Parathyroid adenoma (tissue), 2 donors: ENCODE measurements at regions not wholly inside any gene's neighbourhood (a gene's known extent, or its start where the extent isn't known, plus 50 kb on each side); places are given as distances from the start of the nearest gene placed in this dataset.

ENCODE experiments used
- H2AFZ ChIP-seq: fragments of 300-600 bp; sonication (generic); one replicate; pipeline ENCODE4 v1.7.0; 2017; ENCODE audit warnings: antibody characterized with exemption, mild to moderate bottlenecking
- H3K27ac ChIP-seq: fragments of 300-600 bp; sonication (generic); one replicate; pipeline ENCODE4 v1.7.0; 2017
- H3K27me3 ChIP-seq: fragments of 300-600 bp; sonication (generic); one replicate; pipeline ENCODE4 v1.7.0; 2017; ENCODE audit warnings: low read length; ENCODE audit not compliant: control insufficient read depth, insufficient read depth
- H3K36me3 ChIP-seq: fragments of 300-600 bp; sonication (generic); one replicate; pipeline ENCODE4 v1.7.0; 2017; ENCODE audit warnings: low read length; ENCODE audit not compliant: control insufficient read depth, insufficient read depth
- H3K4me1 ChIP-seq: fragments of 300-600 bp; sonication (generic); one replicate; pipeline ENCODE4 v1.7.0; 2017; ENCODE audit warnings: control low read depth
- H3K4me2 ChIP-seq: fragments of 300-600 bp; sonication (generic); one replicate; pipeline ENCODE4 v1.7.0; 2017; ENCODE audit warnings: low read length
- H3K4me3 ChIP-seq: fragments of 300-600 bp; sonication (generic); one replicate; pipeline ENCODE4 v1.7.0; 2017; ENCODE audit warnings: low read depth, low read length
- H3K79me2 ChIP-seq: fragments of 300-600 bp; sonication (generic); one replicate; pipeline ENCODE4 v1.7.0; 2017; ENCODE audit warnings: control low read depth
- H3K9ac ChIP-seq: fragments of 300-600 bp; sonication (generic); one replicate; pipeline ENCODE4 v1.7.0; 2017; ENCODE audit warnings: mild to moderate bottlenecking
- H3K9me3 ChIP-seq: fragments of 300-600 bp; sonication (generic); one replicate; pipeline ENCODE4 v1.7.0; 2017; ENCODE audit warnings: low read length; ENCODE audit not compliant: control insufficient read depth
- TF ChIP-seq, protein P1 (sequence below): fragments of 300-600 bp; sonication (generic); IDR thresholded peaks from one replicate; pipeline ENCODE4 v1.7.0; 2017; ENCODE audit warnings: antibody characterized with exemption, mild to moderate bottlenecking
- donor health status: primary hyperparathyroidism.

DNA sequence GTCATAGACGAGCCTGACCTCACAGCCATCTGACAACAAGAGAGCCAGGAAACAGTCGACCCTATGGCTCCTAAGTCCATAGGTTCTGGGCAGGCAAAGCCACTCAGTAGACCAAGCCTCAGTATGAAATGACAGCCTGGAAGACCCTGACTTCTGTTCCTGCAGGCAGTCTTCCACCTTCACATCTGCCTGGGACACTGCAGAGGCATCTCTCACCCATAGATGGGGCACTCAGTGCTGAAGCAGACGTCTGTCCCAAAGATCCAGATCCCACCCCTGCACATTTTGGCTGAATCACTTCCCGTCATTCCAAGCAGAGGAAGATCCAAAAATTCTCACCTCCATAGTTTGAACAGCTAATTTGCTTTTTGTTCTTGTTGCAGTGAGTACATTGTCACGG is 139.3 kb upstream of the ZNF507 start:
- Histone ChIP-seq H3K27ac (no peak overlapping the region), H3K9ac (no peak overlapping the region), H3K27me3 (no peaks in the 10 kb centered on the region), H2AFZ (no peak overlapping the region), H3K79me2 (no peaks in the 10 kb centered on the region), H3K4me2 (no peak overlapping the region), H3K4me3 (no peak overlapping the region), H3K36me3 (no peaks in the 10 kb centered on the region), H3K9me3 (no peaks in the 10 kb centered on the region), H3K4me1 (no peaks in the 10 kb centered on the region)
- TF ChIP-seq, protein P1, sequence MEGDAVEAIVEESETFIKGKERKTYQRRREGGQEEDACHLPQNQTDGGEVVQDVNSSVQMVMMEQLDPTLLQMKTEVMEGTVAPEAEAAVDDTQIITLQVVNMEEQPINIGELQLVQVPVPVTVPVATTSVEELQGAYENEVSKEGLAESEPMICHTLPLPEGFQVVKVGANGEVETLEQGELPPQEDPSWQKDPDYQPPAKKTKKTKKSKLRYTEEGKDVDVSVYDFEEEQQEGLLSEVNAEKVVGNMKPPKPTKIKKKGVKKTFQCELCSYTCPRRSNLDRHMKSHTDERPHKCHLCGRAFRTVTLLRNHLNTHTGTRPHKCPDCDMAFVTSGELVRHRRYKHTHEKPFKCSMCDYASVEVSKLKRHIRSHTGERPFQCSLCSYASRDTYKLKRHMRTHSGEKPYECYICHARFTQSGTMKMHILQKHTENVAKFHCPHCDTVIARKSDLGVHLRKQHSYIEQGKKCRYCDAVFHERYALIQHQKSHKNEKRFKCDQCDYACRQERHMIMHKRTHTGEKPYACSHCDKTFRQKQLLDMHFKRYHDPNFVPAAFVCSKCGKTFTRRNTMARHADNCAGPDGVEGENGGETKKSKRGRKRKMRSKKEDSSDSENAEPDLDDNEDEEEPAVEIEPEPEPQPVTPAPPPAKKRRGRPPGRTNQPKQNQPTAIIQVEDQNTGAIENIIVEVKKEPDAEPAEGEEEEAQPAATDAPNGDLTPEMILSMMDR, result no peak

DNA sequence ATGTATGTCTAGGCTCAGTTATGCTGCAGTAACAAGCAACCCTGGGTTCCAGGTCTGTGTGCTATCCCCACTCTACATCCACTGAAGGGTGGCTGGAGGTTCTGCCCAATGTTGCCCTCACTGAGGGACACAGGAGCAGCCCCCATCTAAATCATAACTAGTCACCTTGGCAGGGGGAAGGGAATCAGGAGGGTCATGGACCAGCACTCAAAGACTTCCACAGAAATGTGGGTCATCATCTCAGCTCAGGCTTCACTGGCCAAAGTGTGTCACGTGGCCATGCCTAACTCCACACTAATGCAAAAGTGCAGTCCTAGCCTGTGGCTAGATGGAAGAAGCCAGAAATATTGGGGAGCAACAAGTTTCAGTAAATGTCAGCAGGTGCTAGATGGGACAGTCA is 137.3 kb upstream of the ZNF507 start:
- TF ChIP-seq, protein P1, result no peak
- Histone ChIP-seq H3K4me3 (no peak overlapping the region), H3K9me3 (no peaks in the 10 kb centered on the region), H3K9ac (no peak overlapping the region), H3K4me1 (no peaks in the 10 kb centered on the region), H3K27me3 (no peaks in the 10 kb centered on the region), H3K4me2 (no peak overlapping the region), H2AFZ (no peak overlapping the region), H3K36me3 (no peaks in the 10 kb centered on the region), H3K79me2 (no peaks in the 10 kb centered on the region), H3K27ac (no peak overlapping the region)

DNA sequence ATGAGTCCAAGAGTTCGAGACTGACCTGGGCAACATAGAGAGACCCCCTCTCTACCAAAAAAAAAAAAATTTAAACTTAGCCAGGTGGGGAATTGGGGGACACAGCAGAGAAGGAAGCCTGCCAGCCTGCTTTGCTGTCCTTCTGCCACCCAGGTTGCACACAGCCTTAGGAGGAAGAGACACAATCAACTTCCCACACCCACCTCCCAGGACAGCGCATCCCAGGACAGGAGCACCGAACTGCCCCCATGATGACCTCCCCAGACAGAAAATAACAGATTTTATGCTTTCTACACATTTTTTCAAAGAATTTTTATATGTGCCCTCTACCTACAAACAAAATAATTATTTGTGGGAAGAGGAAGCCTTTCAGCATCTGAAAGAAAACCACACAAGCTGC is 126.0 kb upstream of the ZNF507 start:
- H2AFZ ChIP-seq, result no peak overlapping the region
- no peak overlapping the region for H3K27ac ChIP-seq
- no peak overlapping the region for H3K4me2 ChIP-seq
- H3K79me2 ChIP-seq, result no peaks in the 10 kb centered on the region
- no peaks in the 10 kb centered on the region for H3K9me3 ChIP-seq
- TF ChIP-seq, protein P1, result no peak
- H3K4me1 ChIP-seq, result no peaks in the 10 kb centered on the region
- no peaks in the 10 kb centered on the region for H3K36me3 ChIP-seq
- no peak overlapping the region for H3K4me3 ChIP-seq
- no peak overlapping the region for H3K9ac ChIP-seq
- H3K27me3 ChIP-seq, result no peaks in the 10 kb centered on the region

DNA sequence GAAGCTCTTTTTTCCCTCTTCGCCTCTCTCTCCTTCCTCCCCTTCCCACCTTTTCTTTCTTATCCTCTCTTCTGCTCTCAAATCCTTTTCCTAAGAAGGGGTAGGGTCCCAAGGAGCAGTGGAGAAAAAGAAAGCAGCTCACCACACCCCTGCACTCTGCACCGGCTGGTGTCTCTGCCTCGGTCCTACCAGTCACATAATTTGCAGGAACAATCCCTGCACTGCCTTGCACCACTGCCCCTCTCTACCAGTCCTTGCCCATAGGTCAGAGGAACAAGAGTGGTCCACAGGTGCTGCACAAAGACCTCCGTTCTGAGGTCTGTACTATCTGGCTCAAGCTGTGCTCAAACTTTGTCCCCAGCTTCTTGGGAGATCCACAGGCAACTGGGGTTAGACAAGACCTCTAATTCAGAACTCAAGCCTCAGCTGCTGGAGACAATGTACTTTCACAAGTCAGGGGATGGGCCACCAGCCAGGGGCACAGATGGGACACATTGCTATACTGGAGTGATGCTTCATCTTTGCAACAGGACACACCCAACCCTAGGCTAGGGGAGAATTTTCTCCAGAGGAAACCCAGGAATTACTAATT is 125.4 kb upstream of the ZNF507 start:
- no peak overlapping the region for H3K27ac ChIP-seq
- no peaks in the 10 kb centered on the region for H3K27me3 ChIP-seq
- H3K9ac ChIP-seq, result no peak overlapping the region
- H2AFZ ChIP-seq, result no peak overlapping the region
- no peaks in the 10 kb centered on the region for H3K79me2 ChIP-seq
- H3K4me3 ChIP-seq, result no peak overlapping the region
- TF ChIP-seq, protein P1, result no peak
- no peaks in the 10 kb centered on the region for H3K4me1 ChIP-seq
- no peaks in the 10 kb centered on the region for H3K9me3 ChIP-seq
- H3K36me3 ChIP-seq, result no peaks in the 10 kb centered on the region
- no peak overlapping the region for H3K4me2 ChIP-seq

DNA sequence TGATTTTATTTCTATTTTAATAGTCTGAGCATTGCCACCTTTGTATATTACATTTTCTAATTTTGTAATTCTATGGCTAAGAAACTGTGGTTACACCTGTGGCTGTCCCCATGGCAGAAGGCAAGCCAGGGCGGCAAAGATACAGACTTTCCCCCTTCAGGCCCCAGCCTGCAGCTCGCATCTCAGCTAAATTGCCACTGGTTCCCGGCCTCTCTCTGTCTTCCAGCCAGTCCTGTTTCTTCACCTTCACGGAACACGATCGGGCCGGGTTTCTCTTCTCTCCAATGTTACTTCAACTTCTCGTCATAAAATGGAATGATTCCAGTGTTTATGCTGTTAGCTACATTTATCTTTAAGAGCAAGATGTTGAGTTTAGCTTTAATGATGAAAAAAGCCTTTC is 124.5 kb upstream of the ZNF507 start:
- no peaks in the 10 kb centered on the region for H3K36me3 ChIP-seq
- H3K27me3 ChIP-seq, result no peaks in the 10 kb centered on the region
- TF ChIP-seq, protein P1, result no peak
- H3K9me3 ChIP-seq, result no peaks in the 10 kb centered on the region
- no peaks in the 10 kb centered on the region for H3K4me1 ChIP-seq
- H3K4me3 ChIP-seq, result no peak overlapping the region
- H3K4me2 ChIP-seq, result no peak overlapping the region
- no peaks in the 10 kb centered on the region for H3K79me2 ChIP-seq
- H3K9ac ChIP-seq, result no peak overlapping the region
- H3K27ac ChIP-seq, result no peak overlapping the region
- no peak overlapping the region for H2AFZ ChIP-seq
